ENCODE measurements at regions not wholly inside any gene's neighbourhood (a gene's known extent, or its start where the extent isn't known, plus 50 kb on each side); places are given as distances from the start of the nearest gene placed in this dataset.

GRCh38 chr6:23073821-23074220 lies 504.5 kb downstream of the HDGFL1 start:
- TF ChIP-seq CTCF (IDR thresholded peaks at IDR 0.05): no peak
- DNase-seq (ENCODE audit: low spot score): no peak
- no peak for ATAC-seq (ENCODE audit: low FRiP score)

GRCh38 chr6:23077772-23078171 lies 508.4 kb downstream of the HDGFL1 start:
- ATAC-seq (ENCODE audit: low FRiP score) (no peak), DNase-seq (ENCODE audit: low spot score) (no peak)
- TF ChIP-seq CTCF (IDR thresholded peaks at IDR 0.05): no peak

GRCh38 chr6:23081701-23082100 lies 512.3 kb downstream of the HDGFL1 start:
- ATAC-seq (ENCODE audit: low FRiP score): no peak
- no peak for DNase-seq (ENCODE audit: low spot score)
- no peak for TF ChIP-seq CTCF (IDR thresholded peaks at IDR 0.05)

GRCh38 chr6:23086100-23086499 lies 516.7 kb downstream of the HDGFL1 start:
- no peak for TF ChIP-seq CTCF (IDR thresholded peaks at IDR 0.05)
- DNase-seq (ENCODE audit: low spot score) (no peak), ATAC-seq (ENCODE audit: low FRiP score) (no peak)

- ATAC-seq (ENCODE audit: low FRiP score): no peak
These were observed 518.1 kb downstream of the HDGFL1 start for GRCh38 chr6:23087471-23087870.

GRCh38 chr6:23088761-23089160 lies 519.4 kb downstream of the HDGFL1 start:
- no peak for DNase-seq (ENCODE audit: low spot score)
- TF ChIP-seq CTCF (IDR thresholded peaks at IDR 0.05): no peak
- no peak for ATAC-seq (ENCODE audit: low FRiP score)

More at GRCh38 chr6:23087471-23087870, 518.1 kb downstream of the HDGFL1 start:
- TF ChIP-seq CTCF (IDR thresholded peaks at IDR 0.05): no peak
- no peak for DNase-seq (ENCODE audit: low spot score)

- TF ChIP-seq CTCF (IDR thresholded peaks at IDR 0.05): no peak
- DNase-seq (ENCODE audit: low spot score): no peak
- ATAC-seq (ENCODE audit: low FRiP score): no peak
These were observed 520.6 kb downstream of the HDGFL1 start for GRCh38 chr6:23089981-23090380.
